Neural progenitor cell (in vitro differentiated cells): ENCODE measurements at regions not wholly inside any gene's neighbourhood (a gene's known extent, or its start where the extent isn't known, plus 50 kb on each side); places are given as distances from the start of the nearest gene placed in this dataset.

Experiments
- CTCF ChIP-seq: fragments of 200-600 bp; sonication (generic); IDR thresholded peaks from 2 replicates; pipeline ENCODE4 v1.5.1; 2017; ENCODE audit warnings: antibody characterized with exemption, mild to moderate bottlenecking
- EZH2 ChIP-seq: fragments of 200-600 bp; sonication (generic); IDR thresholded peaks from 2 replicates; pipeline ENCODE4 v1.6.1; 2017; ENCODE audit warnings: antibody characterized with exemption, mild to moderate bottlenecking, moderate library complexity
- EZH2phosphoT487 ChIP-seq: fragments of 200-600 bp; sonication (generic); IDR thresholded peaks from 2 replicates; pipeline ENCODE4 v1.6.1; 2017; ENCODE audit warnings: antibody characterized with exemption

DNA sequence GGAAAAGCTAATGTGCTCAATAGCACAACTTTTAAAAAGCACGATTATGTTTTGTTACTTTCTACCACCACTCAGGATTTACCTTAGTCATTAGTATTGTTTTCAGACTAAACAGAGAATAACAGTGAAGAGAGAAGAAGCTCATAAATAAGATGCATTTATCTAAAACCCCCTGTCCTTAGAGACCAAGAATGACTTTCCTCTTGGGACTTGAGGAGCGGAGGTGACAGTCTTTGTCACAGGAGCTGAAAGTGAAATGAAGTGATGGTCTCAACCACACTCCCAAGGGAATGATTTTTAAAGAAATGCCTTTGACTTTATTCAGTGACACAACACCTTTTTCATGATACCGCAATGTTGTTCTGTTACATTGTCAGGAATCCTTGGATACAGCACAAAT, 190.6 kb upstream of the NBEA start:
- TF ChIP-seq CTCF (no peak), EZH2 (no peak), EZH2phosphoT487 (no peak)
